SH-SY5Y (cell line): ENCODE measurements at regions not wholly inside any gene's neighbourhood (a gene's known extent, or its start where the extent isn't known, plus 50 kb on each side); places are given as distances from the start of the nearest gene placed in this dataset.

Experiments used
- GATA2 ChIP-seq: IDR thresholded peaks from 2 replicates; pipeline ENCODE4 v1.6.1; 2011; ENCODE audit warnings: mild to moderate bottlenecking, low read depth, low read length
- GATA3 ChIP-seq: IDR thresholded peaks from 2 replicates; pipeline ENCODE4 v1.6.1; 2011; ENCODE audit warnings: low read depth, mild to moderate bottlenecking, low read length, moderate library complexity

DNA sequence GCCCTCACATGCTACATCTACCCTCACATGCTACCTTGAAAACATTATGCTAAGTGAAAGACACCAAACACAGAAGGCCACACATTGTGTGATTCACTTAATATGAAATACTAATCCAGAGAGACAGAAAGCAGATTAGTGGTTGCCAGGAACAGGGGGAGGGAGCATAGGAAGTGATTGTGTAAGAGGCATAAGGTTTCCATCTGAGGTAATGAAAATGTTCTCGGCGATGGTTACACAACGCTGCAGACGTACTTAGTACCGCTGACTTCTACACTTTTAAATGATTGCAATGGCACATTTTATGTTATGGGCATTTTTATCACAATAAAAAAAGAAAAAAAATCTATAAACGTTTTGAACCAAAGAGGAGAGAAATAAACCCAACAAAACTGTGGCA lies 742.3 kb downstream of the TYW1 start:
- TF ChIP-seq GATA2: no peak
- no peak for TF ChIP-seq GATA3

DNA sequence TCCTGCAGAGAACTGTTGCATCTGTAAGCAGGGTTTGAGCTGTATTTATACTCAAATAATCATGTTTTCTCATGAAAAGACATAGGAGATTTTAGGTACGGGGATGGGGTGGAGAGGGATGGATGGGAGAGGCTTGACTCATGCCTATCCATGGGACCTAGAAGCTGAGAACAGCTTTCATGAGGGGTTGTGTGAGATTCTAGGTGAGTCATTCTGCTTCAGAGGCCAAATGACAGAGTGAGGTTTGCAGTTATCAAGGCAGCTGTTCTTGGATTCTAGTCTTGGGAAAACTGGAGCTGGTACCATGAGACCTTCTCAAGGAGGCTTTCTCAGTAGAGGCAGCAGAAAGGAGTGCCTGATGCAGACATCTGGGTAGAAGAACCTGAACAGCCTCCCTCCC lies 746.9 kb downstream of the TYW1 start:
- TF ChIP-seq GATA2 (no peak), GATA3 (no peak)

DNA sequence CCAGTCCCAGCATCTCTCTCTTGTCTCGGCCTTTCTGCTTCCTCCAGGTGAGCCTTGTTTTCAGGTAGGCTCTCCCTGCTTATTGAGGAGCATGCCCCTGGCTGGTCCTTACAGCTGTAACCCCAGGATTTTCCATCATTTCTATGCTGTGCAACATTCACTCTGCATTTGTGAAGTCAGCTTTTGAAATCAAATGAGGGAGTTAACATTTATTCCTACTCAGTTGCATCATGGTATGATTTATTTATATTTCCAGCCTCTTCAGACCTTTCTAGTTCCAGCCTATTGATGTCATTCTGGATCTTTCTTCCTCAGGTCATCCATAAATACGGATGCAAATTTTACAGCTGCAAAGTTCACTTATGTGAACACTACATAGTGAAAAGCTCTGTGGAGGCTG lies 755.6 kb downstream of the TYW1 start:
- no peak for TF ChIP-seq GATA3
- no peak for TF ChIP-seq GATA2

- TF ChIP-seq GATA2 (no peak), GATA3 (no peak)
These were observed 757.3 kb downstream of the TYW1 start for GRCh38 chr7:67753891-67754290.

GRCh38 chr7:67754651-67755050 lies 758.0 kb downstream of the TYW1 start:
- TF ChIP-seq GATA2 (no peak), GATA3 (no peak)

DNA sequence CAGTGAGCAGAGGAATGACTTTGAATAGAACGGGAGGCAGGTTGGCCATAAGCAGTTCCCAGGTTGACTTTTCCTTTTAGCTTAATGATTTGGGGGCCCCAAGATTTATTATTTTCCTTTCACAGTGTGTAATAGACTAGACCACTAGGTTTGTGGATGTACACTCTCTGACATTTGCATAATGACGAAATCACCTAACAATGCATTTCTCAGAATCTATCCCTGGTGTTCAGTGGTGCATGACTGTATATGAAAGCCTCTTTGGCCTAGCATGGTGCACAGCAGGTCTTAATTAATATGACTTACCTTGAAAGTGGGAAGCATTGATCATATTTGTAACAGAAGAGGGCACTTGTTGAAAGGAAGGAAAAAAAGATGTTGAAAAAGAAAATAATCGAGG lies 761.9 kb downstream of the TYW1 start:
- no peak for TF ChIP-seq GATA2
- no peak for TF ChIP-seq GATA3

GRCh38 chr7:67760971-67761370 lies 764.3 kb downstream of the TYW1 start:
- TF ChIP-seq GATA2 (no peak), GATA3 (no peak)

- TF ChIP-seq GATA2 (no peak), GATA3 (no peak)
These were observed 765.9 kb downstream of the TYW1 start for GRCh38 chr7:67762516-67762915.

- TF ChIP-seq GATA3 (no peak), GATA2 (no peak)
These were observed 767.7 kb downstream of the TYW1 start for GRCh38 chr7:67764289-67764688.

DNA sequence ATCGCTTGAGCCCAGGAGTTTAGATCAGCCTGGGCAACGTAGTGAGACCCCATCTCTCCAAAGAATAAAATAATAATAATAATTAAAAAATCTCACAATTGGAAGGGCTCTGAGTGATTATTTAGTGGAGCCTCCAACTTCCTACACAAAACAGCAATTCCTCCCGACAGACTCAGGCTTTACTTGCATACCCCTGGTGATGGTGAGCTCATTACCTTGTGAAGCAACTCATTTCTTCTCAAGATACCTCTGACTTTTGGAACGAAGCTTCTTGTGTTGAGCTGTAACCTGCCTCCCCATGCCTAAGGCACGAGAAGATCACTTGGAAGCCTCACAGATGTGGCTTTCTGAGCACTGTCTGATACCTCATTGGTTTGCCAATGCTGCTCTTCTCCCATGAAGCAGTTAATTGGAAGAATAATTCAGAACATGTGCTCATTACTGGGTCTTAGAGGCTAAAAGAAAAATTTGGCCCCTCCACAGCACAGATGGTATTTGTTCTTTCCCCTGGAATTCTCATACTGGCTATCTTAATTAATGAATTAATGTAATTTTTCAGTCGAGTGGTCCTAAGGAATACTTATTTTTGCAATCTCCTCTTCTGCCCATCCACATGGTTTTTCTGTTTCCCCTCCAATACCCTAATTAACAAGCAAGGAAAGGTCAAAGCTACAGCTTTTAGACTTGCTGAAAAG lies 769.0 kb downstream of the TYW1 start:
- TF ChIP-seq GATA3 (no peak), GATA2 (no peak)

- no peak for TF ChIP-seq GATA3
- TF ChIP-seq GATA2: no peak
These were observed 770.3 kb downstream of the TYW1 start for GRCh38 chr7:67766906-67767410.

DNA sequence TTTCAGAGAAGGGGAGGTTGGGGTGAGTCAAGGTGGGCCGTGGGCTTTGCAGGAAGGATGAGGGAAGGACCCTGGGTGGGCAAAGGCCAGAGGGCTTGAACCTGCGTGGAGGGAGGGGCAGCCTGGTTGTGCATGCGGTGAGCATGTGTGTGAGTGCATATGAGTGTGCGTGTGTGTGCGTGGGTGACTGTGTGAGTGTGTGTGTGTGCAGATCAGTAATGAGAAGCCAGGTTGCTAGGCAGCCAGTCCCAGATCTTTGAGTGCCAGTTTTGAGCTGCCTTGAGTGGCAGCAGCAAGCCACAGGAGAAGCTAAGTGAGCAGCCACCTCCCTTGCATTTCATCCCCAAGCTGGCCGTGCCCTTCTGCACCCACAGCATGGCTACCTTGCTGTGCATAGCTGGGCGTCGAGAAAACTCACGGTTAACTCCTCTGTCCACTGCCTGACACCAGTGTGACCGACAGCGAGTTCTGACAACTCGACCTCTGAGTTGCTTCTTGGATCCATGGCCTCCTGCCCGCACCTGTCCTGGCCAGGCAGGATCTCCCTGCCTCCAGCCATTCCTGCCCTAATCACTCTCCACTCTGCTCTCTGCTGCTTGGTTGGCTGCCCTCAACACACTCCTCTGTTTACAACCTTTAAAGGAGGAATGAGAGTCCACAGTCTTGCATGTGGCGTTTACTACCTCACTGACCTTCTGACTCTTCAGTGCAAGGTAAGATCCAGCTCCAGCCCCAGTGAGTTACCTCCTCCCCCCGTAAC lies 775.4 kb downstream of the TYW1 start:
- TF ChIP-seq GATA2 (no peak), GATA3 (no peak)

DNA sequence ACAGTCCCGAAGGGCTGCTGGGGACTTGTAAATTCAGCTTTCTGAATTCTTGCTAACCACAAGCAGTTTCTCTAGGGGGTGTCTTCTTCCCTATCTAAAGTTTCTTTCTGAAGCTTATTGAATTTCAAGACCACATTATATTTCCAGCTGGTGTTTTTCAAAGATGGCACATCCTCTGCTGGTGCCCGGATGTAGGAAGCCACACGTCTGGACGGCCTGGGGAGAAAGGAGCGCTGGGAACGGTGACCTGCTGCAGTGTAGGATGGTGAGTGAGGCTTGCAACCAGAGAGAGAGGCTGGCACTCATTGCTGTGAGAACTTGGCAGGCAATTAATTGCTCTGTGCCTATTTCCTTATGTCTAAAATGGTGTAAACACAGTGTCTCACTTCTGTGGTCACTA lies 776.4 kb downstream of the TYW1 start:
- TF ChIP-seq GATA3 (no peak), GATA2 (no peak)

DNA sequence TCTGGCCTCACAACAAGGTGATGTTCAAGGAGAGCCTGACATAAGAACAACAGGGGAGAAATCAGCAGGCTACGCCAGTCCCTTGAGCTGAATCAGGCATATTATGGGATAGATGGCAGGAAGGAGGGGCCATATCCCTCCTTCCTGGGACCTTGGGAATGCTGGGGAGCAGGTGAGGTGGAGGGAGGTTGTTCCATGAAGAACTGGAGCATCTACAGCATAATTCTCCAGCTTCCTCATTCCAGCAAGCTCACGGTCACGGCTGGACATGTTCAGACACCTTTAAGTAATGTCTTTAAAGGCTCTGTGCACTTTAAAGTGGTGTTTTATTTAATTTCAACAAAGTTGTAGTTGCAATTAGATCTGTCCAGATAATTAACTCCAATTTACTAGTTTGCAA lies 780.5 kb downstream of the TYW1 start:
- TF ChIP-seq GATA3 (no peak), GATA2 (no peak)

GRCh38 chr7:67781841-67782240 lies 785.2 kb downstream of the TYW1 start:
- TF ChIP-seq GATA3 (no peak), GATA2 (no peak)
